Activated gamma-delta T cell treated with Interleukin-2 at 50 U/mL for 16 hours (primary cell): ENCODE measurements at regions not wholly inside any gene's neighbourhood (a gene's known extent, or its start where the extent isn't known, plus 50 kb on each side); places are given as distances from the start of the nearest gene placed in this dataset.

Experiments
- DNase-seq: peaks from one replicate; pipeline ENCODE4 v3.0.0-alpha.2; 2020

GRCh38 chr3:72290859-72291638, 506.1 kb upstream of the PROK2 start:
- no peak for DNase-seq

- DNase-seq: no peak
Observed at GRCh38 chr3:72289692-72290071, 504.7 kb upstream of the PROK2 start.

GRCh38 chr3:72288955-72289691, 504.2 kb upstream of the PROK2 start:
- peak; percentile 9 for DNase-seq

- no peak for DNase-seq
Observed at GRCh38 chr3:72287956-72288355, 503.0 kb upstream of the PROK2 start.

GRCh38 chr3:72285502-72285901, 500.6 kb upstream of the PROK2 start:
- DNase-seq: no peak

- DNase-seq: no peak
Observed at GRCh38 chr3:72284471-72284870, 499.5 kb upstream of the PROK2 start.

DNA sequence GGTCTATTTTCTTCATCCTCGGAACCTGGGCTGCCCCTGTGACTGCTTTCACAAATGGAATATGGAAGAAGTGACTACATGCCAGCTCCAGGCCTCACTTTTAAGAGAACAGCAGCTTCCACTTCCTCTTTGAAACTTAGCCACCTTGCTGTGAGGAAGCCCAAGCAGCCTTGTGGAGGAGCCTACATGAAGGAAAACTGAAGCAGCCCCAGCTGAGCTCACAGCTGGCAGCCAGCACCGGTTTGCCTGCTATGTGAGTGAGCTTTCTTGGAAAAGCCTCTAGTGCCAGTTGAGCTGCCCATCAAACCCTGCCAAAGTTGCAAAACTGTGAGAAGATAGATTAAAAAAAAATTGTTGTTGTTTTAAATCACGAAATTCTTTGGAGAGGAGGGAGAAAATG, 498.0 kb upstream of the PROK2 start:
- no peak for DNase-seq

- no peak for DNase-seq
Observed at GRCh38 chr3:72281551-72281950, 496.6 kb upstream of the PROK2 start.

DNA sequence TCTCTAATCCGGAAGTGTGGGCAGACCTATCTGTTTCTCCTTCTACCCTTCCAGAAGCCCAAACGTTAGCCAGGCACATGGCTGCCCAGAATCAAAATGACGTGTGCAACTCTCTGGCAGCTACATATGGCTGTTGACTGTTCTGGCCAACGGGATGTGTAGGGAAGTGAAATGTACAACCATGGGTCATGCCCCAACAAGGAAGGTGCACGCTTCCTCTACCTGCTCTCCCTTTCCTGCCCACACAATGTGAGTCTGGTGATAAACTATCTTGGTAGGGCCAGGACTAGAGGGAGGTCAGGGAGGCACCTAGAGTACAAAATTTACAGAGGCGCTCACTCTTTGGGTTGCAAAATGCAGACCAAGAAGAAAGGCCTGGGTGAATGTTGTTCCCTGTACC, 495.9 kb upstream of the PROK2 start:
- no peak for DNase-seq

GRCh38 chr3:72279631-72280041, 494.7 kb upstream of the PROK2 start:
- no peak for DNase-seq

GRCh38 chr3:72279068-72279604, 494.2 kb upstream of the PROK2 start:
- DNase-seq: no peak

- DNase-seq: no peak
Observed at GRCh38 chr3:72278349-72279067, 493.6 kb upstream of the PROK2 start.

DNA sequence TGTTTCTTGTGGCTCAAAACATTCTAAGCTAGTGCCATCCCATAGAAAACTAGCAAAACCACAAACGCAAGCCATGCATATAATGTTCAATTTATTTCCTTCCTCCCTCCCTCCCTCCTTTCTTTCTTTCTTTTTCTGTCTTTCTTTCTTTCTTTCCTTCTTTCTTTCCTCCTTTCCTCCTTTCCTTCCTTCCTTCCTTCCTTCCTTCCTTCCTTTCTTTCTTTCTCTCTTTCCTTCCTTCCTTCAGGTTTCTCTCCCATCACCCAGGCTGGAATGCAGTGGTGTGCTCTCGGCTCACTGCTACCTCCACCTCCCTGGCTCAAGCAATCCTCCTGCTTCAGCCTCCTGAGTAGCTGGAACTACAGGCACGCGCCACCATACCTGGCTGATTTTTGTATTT, 492.8 kb upstream of the PROK2 start:
- no peak for DNase-seq

DNA sequence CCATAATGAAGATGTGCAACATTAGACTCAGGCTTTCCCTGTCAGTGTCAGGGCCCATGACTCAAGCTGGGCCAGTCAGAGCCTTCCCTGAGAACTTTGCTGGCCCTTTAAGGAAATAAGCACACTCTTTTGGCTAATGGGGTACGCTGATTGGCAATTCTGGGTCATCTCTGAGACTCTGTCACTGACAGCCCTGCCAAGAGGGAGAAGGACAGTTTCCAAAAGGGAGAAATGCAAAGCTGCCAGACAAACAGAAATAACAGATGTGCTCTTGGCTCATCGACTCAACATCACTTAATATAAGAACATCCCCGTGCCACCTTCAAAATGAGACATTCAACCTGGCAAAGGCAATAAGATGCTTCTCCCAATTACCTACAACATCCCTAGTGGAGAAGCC, 491.9 kb upstream of the PROK2 start:
- DNase-seq: no peak

DNA sequence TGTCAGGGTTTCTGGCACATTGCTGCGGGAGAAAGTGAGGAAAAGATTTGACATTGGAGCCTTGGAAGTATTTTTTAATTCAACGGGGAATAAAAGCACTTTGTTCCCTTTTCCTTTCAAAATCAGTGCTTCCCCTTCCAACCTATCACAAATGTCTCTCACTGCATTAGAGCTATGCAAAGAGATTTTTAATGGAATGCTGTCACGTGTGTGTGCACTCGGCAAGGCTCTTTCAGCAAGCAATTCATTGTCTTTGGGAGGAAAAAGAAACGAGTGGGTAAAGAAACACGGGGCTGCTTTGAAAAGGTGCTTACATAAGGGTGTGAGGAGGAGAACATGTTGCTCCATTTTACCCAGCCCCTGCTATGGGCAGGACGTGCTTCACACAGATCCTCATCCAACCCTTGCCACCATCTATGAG, 490.4 kb upstream of the PROK2 start:
- DNase-seq: no peak

DNA sequence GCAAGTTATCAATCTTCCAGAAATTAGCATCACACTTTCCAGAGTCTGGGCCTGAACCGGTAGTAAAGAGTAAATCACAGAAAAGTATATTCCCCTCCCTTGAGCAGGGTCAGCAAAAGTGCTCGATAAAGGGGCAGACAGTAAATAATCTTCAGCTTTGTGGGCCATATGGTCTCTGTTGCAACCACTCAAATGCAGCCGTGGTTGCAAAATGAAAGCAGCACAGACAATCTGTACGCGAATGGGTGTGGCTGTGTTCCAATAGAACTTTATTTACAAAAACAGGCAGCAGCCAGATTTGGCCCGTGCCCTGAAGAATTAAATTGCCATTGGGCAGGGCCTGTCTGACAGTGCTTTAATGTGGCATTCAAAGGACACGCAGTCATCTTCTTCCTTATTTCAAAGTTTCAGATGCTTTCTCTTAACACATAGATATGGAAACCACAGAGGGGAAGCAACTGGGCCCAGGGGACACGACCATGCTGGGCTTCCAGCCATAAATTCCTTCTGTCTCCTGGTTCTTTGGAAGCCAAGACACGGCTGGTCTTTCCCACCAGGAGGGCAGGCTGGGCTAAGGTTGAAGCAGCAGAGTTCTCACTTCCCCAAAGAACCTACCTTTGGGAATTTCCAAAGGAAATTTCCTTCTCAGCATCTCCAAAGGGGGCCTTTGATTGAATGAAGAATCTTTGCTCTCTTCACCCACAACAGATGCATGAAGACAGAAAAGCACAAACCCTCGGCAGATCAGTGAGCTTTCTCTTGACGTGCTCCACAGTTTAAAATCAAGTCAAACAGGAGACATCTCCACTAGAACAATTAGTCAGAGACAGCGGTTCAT, 489.8 kb upstream of the PROK2 start:
- DNase-seq: peak; percentile 10

- DNase-seq: no peak
Observed at GRCh38 chr3:72273615-72274014, 488.7 kb upstream of the PROK2 start.

- no peak for DNase-seq
Observed at GRCh38 chr3:72272356-72272755, 487.4 kb upstream of the PROK2 start.

DNA sequence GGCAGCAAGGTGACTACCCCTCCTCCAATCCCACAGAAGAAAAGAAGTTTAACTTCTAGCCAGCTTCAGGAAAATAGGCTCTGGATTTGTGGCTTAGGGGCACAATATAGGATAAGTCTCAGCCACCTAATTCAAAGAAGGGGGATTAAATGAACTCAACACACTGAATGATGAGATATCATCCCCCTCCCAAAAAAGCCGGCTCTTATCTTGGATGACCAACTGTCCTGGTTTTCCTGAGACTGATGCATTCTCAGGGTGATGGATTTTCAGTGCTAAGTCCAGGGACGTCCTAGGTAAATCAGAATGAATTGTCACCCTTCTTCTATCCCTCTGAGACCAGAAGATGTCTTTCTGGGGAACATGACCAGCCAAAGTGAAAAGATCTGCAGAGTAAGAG, 487.0 kb upstream of the PROK2 start:
- no peak for DNase-seq

DNA sequence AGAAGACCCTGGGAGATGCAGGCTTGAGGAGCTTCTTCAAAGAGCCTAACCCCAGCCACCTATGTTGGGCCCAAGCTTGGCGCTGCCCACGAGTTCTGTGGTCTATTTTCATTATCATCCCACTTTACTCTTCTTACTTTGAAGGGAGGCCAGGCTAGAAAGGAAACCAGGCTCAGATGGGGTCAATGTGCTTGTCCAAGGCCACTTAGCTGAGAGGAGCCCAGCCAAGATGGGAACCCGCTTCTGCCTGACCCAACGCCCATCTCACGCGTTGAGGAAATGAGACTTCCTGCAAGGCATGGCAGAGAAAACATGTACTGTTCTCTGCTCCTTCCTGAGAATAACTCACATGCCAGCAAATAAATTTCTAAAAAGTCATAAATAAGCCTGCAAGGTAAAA, 486.3 kb upstream of the PROK2 start:
- no peak for DNase-seq

GRCh38 chr3:72270730-72271129, 485.8 kb upstream of the PROK2 start:
- no peak for DNase-seq

- no peak for DNase-seq
Observed at GRCh38 chr3:72270072-72270681, 485.2 kb upstream of the PROK2 start.
